ENCODE measurements at regions not wholly inside any gene's neighbourhood (a gene's known extent, or its start where the extent isn't known, plus 50 kb on each side); places are given as distances from the start of the nearest gene placed in this dataset.

- intact Hi-C loops (cut with micrococcal nuclease; ENCODE audit: unreplicated experiment), result no loop called here
- Mint-ChIP-seq H3K9me3 (ENCODE audit: low read depth, unreplicated experiment) (no peaks in the 10 kb centered on the region), H3K4me1 (ENCODE audit: low read depth, unreplicated experiment) (peaks cover 32% of the 10 kb centered on the region), H3K4me3 (ENCODE audit: low read depth, unreplicated experiment) (no peak overlapping the region), H3K27ac (ENCODE audit: unreplicated experiment) (no peak overlapping the region), H3K27me3 (ENCODE audit: unreplicated experiment) (no peaks in the 10 kb centered on the region), H3K36me3 (ENCODE audit: insufficient read depth, unreplicated experiment) (no peaks in the 10 kb centered on the region)
- DNase-seq, result no peak
- no TSS peak for BruUV-seq (replicated peaks)
- CTCF ChIA-PET, result no interaction called here
- TF ChIP-seq CTCF (IDR thresholded peaks at IDR 0.05; ENCODE audit: unreplicated experiment), result no peak
Observed at GRCh38 chr2:162967811-162968210, 129.2 kb upstream of the KCNH7 start.

GRCh38 chr2:162967147-162967546 lies 128.6 kb upstream of the KCNH7 start:
- H3K27me3 Mint-ChIP-seq (ENCODE audit: unreplicated experiment), result no peaks in the 10 kb centered on the region
- DNase-seq, result no peak
- no peaks in the 10 kb centered on the region for H3K36me3 Mint-ChIP-seq (ENCODE audit: insufficient read depth, unreplicated experiment)
- no peak overlapping the region for H3K4me3 Mint-ChIP-seq (ENCODE audit: low read depth, unreplicated experiment)
- no peaks in the 10 kb centered on the region for H3K9me3 Mint-ChIP-seq (ENCODE audit: low read depth, unreplicated experiment)
- H3K4me1 Mint-ChIP-seq (ENCODE audit: low read depth, unreplicated experiment), result peaks cover 32% of the 10 kb centered on the region
- no peak overlapping the region for H3K27ac Mint-ChIP-seq (ENCODE audit: unreplicated experiment)
- no peak for TF ChIP-seq CTCF (IDR thresholded peaks at IDR 0.05; ENCODE audit: unreplicated experiment)
- BruUV-seq (replicated peaks), result no TSS peak
- intact Hi-C loops (cut with micrococcal nuclease; ENCODE audit: unreplicated experiment), result no loop called here
- CTCF ChIA-PET, result no interaction called here

GRCh38 chr2:162965191-162965590 lies 126.6 kb upstream of the KCNH7 start:
- no peak overlapping the region for H3K27ac Mint-ChIP-seq (ENCODE audit: unreplicated experiment)
- DNase-seq, result no peak
- BruUV-seq (replicated peaks), result no TSS peak
- H3K36me3 Mint-ChIP-seq (ENCODE audit: insufficient read depth, unreplicated experiment), result no peaks in the 10 kb centered on the region
- H3K4me3 Mint-ChIP-seq (ENCODE audit: low read depth, unreplicated experiment), result no peak overlapping the region
- H3K4me1 Mint-ChIP-seq (ENCODE audit: low read depth, unreplicated experiment), result peaks cover 32% of the 10 kb centered on the region
- intact Hi-C loops (cut with micrococcal nuclease; ENCODE audit: unreplicated experiment), result no loop called here
- CTCF ChIA-PET, result no interaction called here
- peaks cover 2% of the 10 kb centered on the region for H3K9me3 Mint-ChIP-seq (ENCODE audit: low read depth, unreplicated experiment)
- no peak for TF ChIP-seq CTCF (IDR thresholded peaks at IDR 0.05; ENCODE audit: unreplicated experiment)
- H3K27me3 Mint-ChIP-seq (ENCODE audit: unreplicated experiment), result no peaks in the 10 kb centered on the region

GRCh38 chr2:162964513-162964912 lies 125.9 kb upstream of the KCNH7 start:
- Mint-ChIP-seq H3K27me3 (ENCODE audit: unreplicated experiment) (no peaks in the 10 kb centered on the region), H3K36me3 (ENCODE audit: insufficient read depth, unreplicated experiment) (no peaks in the 10 kb centered on the region), H3K27ac (ENCODE audit: unreplicated experiment) (no peak overlapping the region), H3K4me3 (ENCODE audit: low read depth, unreplicated experiment) (no peak overlapping the region), H3K9me3 (ENCODE audit: low read depth, unreplicated experiment) (peaks cover 2% of the 10 kb centered on the region), H3K4me1 (ENCODE audit: low read depth, unreplicated experiment) (peaks cover 32% of the 10 kb centered on the region)
- no peak for DNase-seq
- intact Hi-C loops (cut with micrococcal nuclease; ENCODE audit: unreplicated experiment), result no loop called here
- CTCF ChIA-PET, result no interaction called here
- TF ChIP-seq CTCF (IDR thresholded peaks at IDR 0.05; ENCODE audit: unreplicated experiment), result no peak
- BruUV-seq (replicated peaks), result no TSS peak

- Mint-ChIP-seq H3K9me3 (ENCODE audit: low read depth, unreplicated experiment) (peaks cover 2% of the 10 kb centered on the region), H3K36me3 (ENCODE audit: insufficient read depth, unreplicated experiment) (no peaks in the 10 kb centered on the region), H3K4me1 (ENCODE audit: low read depth, unreplicated experiment) (peaks cover 32% of the 10 kb centered on the region), H3K4me3 (ENCODE audit: low read depth, unreplicated experiment) (no peak overlapping the region), H3K27me3 (ENCODE audit: unreplicated experiment) (no peaks in the 10 kb centered on the region), H3K27ac (ENCODE audit: unreplicated experiment) (no peak overlapping the region)
- BruUV-seq (replicated peaks), result no TSS peak
- no peak for DNase-seq
- intact Hi-C loops (cut with micrococcal nuclease; ENCODE audit: unreplicated experiment), result no loop called here
- no peak for TF ChIP-seq CTCF (IDR thresholded peaks at IDR 0.05; ENCODE audit: unreplicated experiment)
- CTCF ChIA-PET, result no interaction called here
Observed at GRCh38 chr2:162963156-162963555, 124.6 kb upstream of the KCNH7 start.

Data from Calu3 (cell line).